Endothelial cell (in vitro differentiated cells): ENCODE measurements at regions not wholly inside any gene's neighbourhood (a gene's known extent, or its start where the extent isn't known, plus 50 kb on each side); places are given as distances from the start of the nearest gene placed in this dataset.

Experiments
- DNase-seq: peaks from one replicate; pipeline ENCODE4 v3.0.0; 2021; ENCODE audit warnings: low spot score
- H3K27ac Mint-ChIP-seq: one replicate; pipeline ENCODE4 v1.8.0; 2021; ENCODE audit warnings: mixed read lengths, inconsistent platforms; ENCODE audit not compliant: unreplicated experiment
- H3K27me3 Mint-ChIP-seq: one replicate; pipeline ENCODE4 v1.8.0; 2021; ENCODE audit warnings: mild to moderate bottlenecking, moderate library complexity, mixed read lengths, inconsistent platforms; ENCODE audit not compliant: unreplicated experiment
- H3K36me3 Mint-ChIP-seq: one replicate; pipeline ENCODE4 v1.8.0; 2021; ENCODE audit warnings: mild to moderate bottlenecking, low read depth, mixed read lengths, inconsistent platforms; ENCODE audit not compliant: unreplicated experiment
- H3K4me1 Mint-ChIP-seq: one replicate; pipeline ENCODE4 v1.8.0; 2021; ENCODE audit warnings: mild to moderate bottlenecking, mixed read lengths, inconsistent platforms; ENCODE audit not compliant: unreplicated experiment
- H3K4me3 Mint-ChIP-seq: one replicate; pipeline ENCODE4 v1.8.0; 2021; ENCODE audit warnings: mild to moderate bottlenecking, mixed read lengths, inconsistent platforms; ENCODE audit not compliant: unreplicated experiment
- H3K9me3 Mint-ChIP-seq: one replicate; pipeline ENCODE4 v1.8.0; 2021; ENCODE audit warnings: mixed read lengths, inconsistent platforms; ENCODE audit not compliant: unreplicated experiment
- TF ChIP-seq, protein P1 (sequence below): fragments of 200-600 bp; sonication (generic); IDR thresholded peaks from one replicate; pipeline ENCODE4 v1.5.0; 2021; ENCODE audit warnings: antibody characterized with exemption; ENCODE audit not compliant: unreplicated experiment

DNA sequence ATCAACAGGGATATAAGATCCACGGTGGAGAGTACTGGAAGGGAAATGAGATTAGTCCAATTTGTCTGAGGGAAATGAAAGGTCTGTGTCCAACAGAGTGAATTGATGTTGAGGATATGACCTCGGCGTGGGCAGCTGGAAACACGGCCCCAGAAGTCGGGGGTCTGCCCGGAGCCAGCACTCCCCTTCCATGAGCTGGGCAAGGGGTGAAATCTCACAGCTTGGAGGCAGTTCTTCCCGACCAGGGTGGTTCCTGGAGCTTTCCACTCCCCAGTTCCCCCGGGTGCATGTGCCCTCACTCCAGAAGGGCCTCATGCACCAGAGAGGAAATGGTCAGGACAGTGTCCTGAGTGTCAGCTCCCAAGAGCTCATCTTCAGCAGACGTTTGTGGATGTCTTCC is 264.7 kb upstream of the PPP2R2D start:
- H3K9me3 Mint-ChIP-seq = peaks cover 13% of the 10 kb centered on the region
- no peak for DNase-seq

DNA sequence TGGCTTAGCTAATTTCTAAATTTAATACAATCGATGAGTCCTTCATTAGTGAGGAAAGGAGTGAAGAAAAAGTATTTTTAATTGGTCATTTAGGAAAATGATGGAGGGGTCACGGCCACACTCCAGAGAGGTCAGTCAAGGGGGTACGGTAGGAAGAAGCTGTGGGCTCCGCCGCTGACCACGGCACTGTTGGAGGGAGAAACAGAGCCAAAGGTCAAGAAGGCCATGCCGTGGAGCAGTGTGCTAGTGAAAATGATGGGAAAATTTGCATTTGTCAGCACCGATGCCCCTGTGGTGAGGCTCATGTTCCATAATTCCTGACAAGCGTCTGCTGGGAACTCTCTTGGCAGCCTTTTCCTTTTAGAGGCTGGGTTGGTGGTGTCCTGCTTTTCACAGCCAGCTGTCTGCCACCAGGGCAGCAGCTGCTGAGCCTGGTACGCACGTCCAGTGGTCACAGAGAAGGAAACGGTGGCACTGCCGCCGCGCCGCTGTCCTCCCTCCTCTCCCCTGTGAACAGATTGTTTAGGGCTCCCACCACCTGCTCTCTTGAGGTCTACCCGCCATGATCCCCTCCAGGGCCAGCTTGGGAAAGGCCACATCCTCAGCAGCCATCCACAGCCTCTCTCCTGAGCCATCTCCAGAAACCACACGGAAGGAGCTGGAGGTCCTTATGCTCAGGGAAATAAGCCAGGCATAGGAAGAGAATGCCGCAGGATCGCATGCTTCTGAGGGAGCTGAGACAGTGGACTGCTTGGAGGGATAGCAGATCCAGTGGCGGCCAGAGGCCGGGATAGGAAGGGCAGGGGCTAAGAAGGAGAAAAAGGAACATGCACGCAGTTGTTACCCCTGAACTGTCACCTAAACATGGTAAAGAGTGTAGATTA is 263.7 kb upstream of the PPP2R2D start:
- TF ChIP-seq, protein P1, sequence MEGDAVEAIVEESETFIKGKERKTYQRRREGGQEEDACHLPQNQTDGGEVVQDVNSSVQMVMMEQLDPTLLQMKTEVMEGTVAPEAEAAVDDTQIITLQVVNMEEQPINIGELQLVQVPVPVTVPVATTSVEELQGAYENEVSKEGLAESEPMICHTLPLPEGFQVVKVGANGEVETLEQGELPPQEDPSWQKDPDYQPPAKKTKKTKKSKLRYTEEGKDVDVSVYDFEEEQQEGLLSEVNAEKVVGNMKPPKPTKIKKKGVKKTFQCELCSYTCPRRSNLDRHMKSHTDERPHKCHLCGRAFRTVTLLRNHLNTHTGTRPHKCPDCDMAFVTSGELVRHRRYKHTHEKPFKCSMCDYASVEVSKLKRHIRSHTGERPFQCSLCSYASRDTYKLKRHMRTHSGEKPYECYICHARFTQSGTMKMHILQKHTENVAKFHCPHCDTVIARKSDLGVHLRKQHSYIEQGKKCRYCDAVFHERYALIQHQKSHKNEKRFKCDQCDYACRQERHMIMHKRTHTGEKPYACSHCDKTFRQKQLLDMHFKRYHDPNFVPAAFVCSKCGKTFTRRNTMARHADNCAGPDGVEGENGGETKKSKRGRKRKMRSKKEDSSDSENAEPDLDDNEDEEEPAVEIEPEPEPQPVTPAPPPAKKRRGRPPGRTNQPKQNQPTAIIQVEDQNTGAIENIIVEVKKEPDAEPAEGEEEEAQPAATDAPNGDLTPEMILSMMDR = no peak
- H3K36me3 Mint-ChIP-seq = no peaks in the 10 kb centered on the region
- peaks cover 6% of the 10 kb centered on the region for H3K27me3 Mint-ChIP-seq
- peaks cover 4% of the 10 kb centered on the region for H3K4me1 Mint-ChIP-seq
- DNase-seq = no peak
- H3K9me3 Mint-ChIP-seq = peaks cover 13% of the 10 kb centered on the region
- no peak overlapping the region for H3K27ac Mint-ChIP-seq
- H3K4me3 Mint-ChIP-seq = peak overlapping the region; percentile 42

More for the DNA sequence above, 264.7 kb upstream of the PPP2R2D start:
- H3K27me3 Mint-ChIP-seq = peaks cover 6% of the 10 kb centered on the region
- no peaks in the 10 kb centered on the region for H3K36me3 Mint-ChIP-seq
- no peak overlapping the region for H3K4me3 Mint-ChIP-seq
- TF ChIP-seq, protein P1 = no peak
- H3K27ac Mint-ChIP-seq = peak overlapping the region; percentile 75
- H3K4me1 Mint-ChIP-seq = peaks cover 4% of the 10 kb centered on the region

DNA sequence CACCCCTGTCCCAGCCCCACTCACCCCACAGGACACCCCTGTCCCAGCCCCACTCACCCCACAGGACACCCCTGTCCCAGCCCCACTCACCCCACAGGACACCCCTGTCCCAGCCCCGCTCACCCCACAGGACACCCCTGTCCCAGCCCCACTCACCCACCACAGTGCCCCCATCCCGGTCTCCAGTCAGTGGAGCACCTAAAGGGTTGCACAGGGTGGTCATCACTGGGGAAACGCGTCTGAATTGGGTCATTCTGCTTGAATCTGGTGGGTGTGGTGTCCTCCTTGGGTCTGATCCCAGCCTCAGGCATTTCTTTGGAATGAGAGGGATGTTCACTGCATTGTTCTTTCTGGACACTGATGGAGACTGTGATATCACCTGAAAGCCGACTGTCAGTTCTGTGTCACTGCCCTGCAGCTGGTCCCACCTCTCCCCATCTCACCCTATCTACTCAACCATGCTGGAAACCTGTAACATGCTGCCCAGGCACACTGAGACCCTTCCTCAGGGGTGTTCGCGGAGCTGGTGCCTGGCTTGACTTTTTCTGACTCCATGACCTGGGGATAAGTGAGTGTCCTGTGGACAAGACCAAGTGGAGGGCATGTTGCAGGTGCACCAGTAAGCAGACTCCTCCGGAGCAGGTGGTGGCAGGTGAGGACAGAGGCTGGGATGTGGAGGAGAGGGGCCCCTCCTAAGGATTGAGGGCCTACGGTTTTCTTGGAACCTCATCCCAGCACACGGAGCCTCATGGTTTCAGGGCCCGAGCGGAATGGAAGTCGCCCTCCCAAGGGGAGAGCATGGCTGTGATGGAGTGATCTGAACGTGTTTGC is 262.5 kb upstream of the PPP2R2D start:
- TF ChIP-seq, protein P1 = no peak
- Mint-ChIP-seq H3K27me3 (peaks cover 6% of the 10 kb centered on the region), H3K4me3 (no peak overlapping the region), H3K4me1 (peaks cover 4% of the 10 kb centered on the region), H3K9me3 (peaks cover 13% of the 10 kb centered on the region), H3K36me3 (no peaks in the 10 kb centered on the region), H3K27ac (no peak overlapping the region)
- DNase-seq = no peak

DNA sequence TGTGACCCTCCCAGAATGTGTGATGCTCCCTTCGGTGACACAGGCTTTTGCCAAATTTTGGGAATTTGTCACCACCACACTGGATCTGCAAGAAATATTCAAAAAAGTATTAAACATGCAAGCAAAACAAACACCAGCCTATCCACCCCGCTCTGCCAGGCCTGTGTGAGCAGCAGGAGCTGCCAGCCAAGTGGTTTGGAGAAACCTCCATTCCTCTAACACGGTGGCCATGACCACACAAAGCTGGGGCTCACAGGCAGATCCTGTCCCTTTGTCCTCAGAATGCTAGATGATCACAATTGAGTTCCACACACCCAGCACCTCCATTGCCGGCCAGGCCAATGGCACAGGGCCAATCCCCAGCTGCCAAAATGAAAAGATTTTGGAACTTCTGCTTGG is 261.9 kb upstream of the PPP2R2D start:
- TF ChIP-seq, protein P1 = no peak
- Mint-ChIP-seq H3K27ac (no peak overlapping the region), H3K36me3 (no peaks in the 10 kb centered on the region), H3K4me3 (no peak overlapping the region), H3K9me3 (peaks cover 13% of the 10 kb centered on the region), H3K4me1 (peaks cover 4% of the 10 kb centered on the region), H3K27me3 (peaks cover 4% of the 10 kb centered on the region)
- DNase-seq = no peak
